ENCODE measurements at regions not wholly inside any gene's neighbourhood (a gene's known extent, or its start where the extent isn't known, plus 50 kb on each side); places are given as distances from the start of the nearest gene placed in this dataset.

- H3K4me3 ChIP-seq (replicated peaks; ENCODE audit: low read depth, low read length): no peak overlapping the region
- no peak for DNase-seq (ENCODE audit: low read depth)
- no peak for TF ChIP-seq CTCF (IDR thresholded peaks at IDR 0.05; ENCODE audit: low read length, missing control alignments)
Observed at GRCh38 chr3:194960446-194961032, 274.9 kb downstream of the FAM43A start.

GRCh38 chr3:194961149-194961548, 275.5 kb downstream of the FAM43A start:
- DNase-seq (ENCODE audit: low read depth): no peak
- no peak overlapping the region for H3K4me3 ChIP-seq (replicated peaks; ENCODE audit: low read depth, low read length)
- no peak for TF ChIP-seq CTCF (IDR thresholded peaks at IDR 0.05; ENCODE audit: low read length, missing control alignments)

GRCh38 chr3:194961571-194961970, 275.9 kb downstream of the FAM43A start:
- no peak overlapping the region for H3K4me3 ChIP-seq (replicated peaks; ENCODE audit: low read depth, low read length)
- DNase-seq (ENCODE audit: low read depth): no peak
- no peak for TF ChIP-seq CTCF (IDR thresholded peaks at IDR 0.05; ENCODE audit: low read length, missing control alignments)

GRCh38 chr3:194962056-194962455, 276.4 kb downstream of the FAM43A start:
- no peak for DNase-seq (ENCODE audit: low read depth)
- H3K4me3 ChIP-seq (replicated peaks; ENCODE audit: low read depth, low read length): no peak overlapping the region
- TF ChIP-seq CTCF (IDR thresholded peaks at IDR 0.05; ENCODE audit: low read length, missing control alignments): no peak

- H3K4me3 ChIP-seq (replicated peaks; ENCODE audit: low read depth, low read length): no peak overlapping the region
- TF ChIP-seq CTCF (IDR thresholded peaks at IDR 0.05; ENCODE audit: low read length, missing control alignments): no peak
- no peak for DNase-seq (ENCODE audit: low read depth)
Observed at GRCh38 chr3:194964809-194965208, 279.1 kb downstream of the FAM43A start.

GRCh38 chr3:194967151-194968117, 281.8 kb downstream of the FAM43A start:
- peak; percentile 13 for TF ChIP-seq CTCF (IDR thresholded peaks at IDR 0.05; ENCODE audit: low read length, missing control alignments)
- peak; percentile 23 for DNase-seq (ENCODE audit: low read depth)
- no peak overlapping the region for H3K4me3 ChIP-seq (replicated peaks; ENCODE audit: low read depth, low read length)

All from fibroblast of pulmonary artery (primary cell).